LoVo (cell line): ENCODE measurements at regions not wholly inside any gene's neighbourhood (a gene's known extent, or its start where the extent isn't known, plus 50 kb on each side); places are given as distances from the start of the nearest gene placed in this dataset.

Experiments used
- DNase-seq: peaks from one replicate; pipeline ENCODE4 v3.0.0-alpha.2; 2016; ENCODE audit warnings: low spot score

GRCh38 chr20:7710440-7710839 lies 229.8 kb downstream of the HAO1 start:
- no peak for DNase-seq

- DNase-seq: no peak
These were observed 227.6 kb downstream of the HAO1 start for GRCh38 chr20:7712661-7713060.

GRCh38 chr20:7714549-7714948 lies 225.7 kb downstream of the HAO1 start:
- DNase-seq: no peak

- no peak for DNase-seq
These were observed 223.8 kb downstream of the HAO1 start for GRCh38 chr20:7716286-7716972.

GRCh38 chr20:7722564-7722963 lies 217.7 kb downstream of the HAO1 start:
- no peak for DNase-seq

GRCh38 chr20:7723284-7723683 lies 217.0 kb downstream of the HAO1 start:
- no peak for DNase-seq

- DNase-seq: no peak
These were observed 211.9 kb downstream of the HAO1 start for GRCh38 chr20:7728338-7728737.

GRCh38 chr20:7734216-7734615 lies 206.0 kb downstream of the HAO1 start:
- DNase-seq: no peak

GRCh38 chr20:7736336-7736735 lies 203.9 kb downstream of the HAO1 start:
- no peak for DNase-seq

GRCh38 chr20:7741866-7742265 lies 198.4 kb downstream of the HAO1 start:
- DNase-seq: no peak

GRCh38 chr20:7742479-7742878 lies 197.8 kb downstream of the HAO1 start:
- no peak for DNase-seq

GRCh38 chr20:7744411-7744810 lies 195.8 kb downstream of the HAO1 start:
- no peak for DNase-seq

GRCh38 chr20:7748624-7749023 lies 191.6 kb downstream of the HAO1 start:
- DNase-seq: no peak

GRCh38 chr20:7754102-7754501 lies 186.2 kb downstream of the HAO1 start:
- no peak for DNase-seq

GRCh38 chr20:7758406-7758805 lies 181.9 kb downstream of the HAO1 start:
- DNase-seq: no peak

GRCh38 chr20:7760247-7761031 lies 179.8 kb downstream of the HAO1 start:
- DNase-seq: no peak

- no peak for DNase-seq
These were observed 175.0 kb downstream of the HAO1 start for GRCh38 chr20:7765221-7765620.

GRCh38 chr20:7770046-7770445 lies 170.2 kb downstream of the HAO1 start:
- no peak for DNase-seq

- DNase-seq: no peak
These were observed 169.7 kb downstream of the HAO1 start for GRCh38 chr20:7770578-7770977.

- DNase-seq: peak; percentile 23
These were observed 167.9 kb downstream of the HAO1 start for GRCh38 chr20:7772371-7772770.

- DNase-seq: no peak
These were observed 166.7 kb downstream of the HAO1 start for GRCh38 chr20:7773511-7773910.

- DNase-seq: no peak
These were observed 165.2 kb downstream of the HAO1 start for GRCh38 chr20:7775072-7775471.

GRCh38 chr20:7776148-7776547 lies 164.1 kb downstream of the HAO1 start:
- no peak for DNase-seq

GRCh38 chr20:7790189-7790588 lies 150.1 kb downstream of the HAO1 start:
- no peak for DNase-seq
